ENCODE measurements at regions not wholly inside any gene's neighbourhood (a gene's known extent, or its start where the extent isn't known, plus 50 kb on each side); places are given as distances from the start of the nearest gene placed in this dataset.
"Not testable (repeated sequence)": the region's sequence is repeated elsewhere in the genome, so short reads cannot be mapped to it uniquely, and the experiment has no call there.

- no peak overlapping the region for H3K27ac Mint-ChIP-seq
Observed at GRCh38 chr3:40690749-40691451, 166.1 kb downstream of the ZNF621 start.

GRCh38 chr3:40691452-40691861, 166.7 kb downstream of the ZNF621 start:
- H3K27ac Mint-ChIP-seq, result no peak overlapping the region
- H3K4me1 Mint-ChIP-seq, result no peaks in the 10 kb centered on the region
- CTCF ChIA-PET, result no interaction called here
- H3K4me3 Mint-ChIP-seq, result no peak overlapping the region
- H3K27me3 Mint-ChIP-seq, result peaks cover 15% of the 10 kb centered on the region
- no peaks in the 10 kb centered on the region for H3K9me3 Mint-ChIP-seq
- H3K36me3 Mint-ChIP-seq (ENCODE audit: low read depth), result no peaks in the 10 kb centered on the region
- POLR2A ChIA-PET, result no interaction called here
- DNase-seq, result no peak

More at GRCh38 chr3:40690749-40691451, 166.1 kb downstream of the ZNF621 start:
- DNase-seq, result no peak
- Mint-ChIP-seq H3K4me1 (no peaks in the 10 kb centered on the region), H3K27me3 (peaks cover 19% of the 10 kb centered on the region), H3K4me3 (no peak overlapping the region), H3K36me3 (ENCODE audit: low read depth) (no peaks in the 10 kb centered on the region), H3K9me3 (no peaks in the 10 kb centered on the region)
- ChIA-PET POLR2A (no interaction called here), CTCF (interaction anchor here (0.9 kb wide), 1 partner anchor 24 kb away, joined by 3 read pairs; no protein-coding TSS in a partner anchor)

- DNase-seq, result no peak
- POLR2A ChIA-PET, result interaction anchor here (0.6 kb wide), 1 partner anchor 223 kb away, joined by 4 read pairs; no protein-coding TSS in a partner anchor
- peaks cover 6% of the 10 kb centered on the region for H3K27me3 Mint-ChIP-seq
- H3K4me1 Mint-ChIP-seq, result no peaks in the 10 kb centered on the region
- CTCF ChIA-PET, result interaction anchor here (0.6 to 1.4 kb wide), 2 partner anchors 11 to 98 kb away, joined by 3 to 4 read pairs; no protein-coding TSS in a partner anchor
- no peaks in the 10 kb centered on the region for H3K36me3 Mint-ChIP-seq (ENCODE audit: low read depth)
- no peak overlapping the region for H3K27ac Mint-ChIP-seq
- H3K4me3 Mint-ChIP-seq, result no peak overlapping the region
- H3K9me3 Mint-ChIP-seq, result no peaks in the 10 kb centered on the region
Observed at GRCh38 chr3:40695848-40696247, 171.1 kb downstream of the ZNF621 start.

DNA sequence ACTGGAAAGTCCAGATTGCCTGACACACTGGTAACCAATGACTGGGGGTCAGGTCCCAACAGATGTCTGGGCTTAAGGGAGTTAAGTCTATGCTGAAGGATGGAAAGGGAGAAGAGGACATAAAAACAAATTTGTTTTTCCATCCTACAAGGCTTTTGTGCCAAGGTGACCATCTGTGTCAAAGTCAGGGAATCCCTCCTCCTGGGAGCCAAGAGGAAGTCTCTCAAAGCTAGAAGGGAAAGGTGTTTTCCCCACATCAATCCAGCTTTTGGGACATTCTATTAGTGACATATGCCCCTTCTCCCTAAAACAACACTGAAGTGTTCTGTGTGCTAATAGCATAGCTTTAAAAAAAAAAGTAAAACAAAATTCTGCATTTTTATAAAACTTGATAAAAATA, 173.9 kb downstream of the ZNF621 start:
- H3K36me3 Mint-ChIP-seq (ENCODE audit: low read depth); H3K9me3 Mint-ChIP-seq; H3K27me3 Mint-ChIP-seq; H3K4me3 Mint-ChIP-seq; CTCF ChIA-PET; H3K27ac Mint-ChIP-seq; POLR2A ChIA-PET; H3K4me1 Mint-ChIP-seq; DNase-seq: not testable (repeated sequence)

- CTCF ChIA-PET, result no interaction called here
- H3K4me3 Mint-ChIP-seq, result no peak overlapping the region
- no peaks in the 10 kb centered on the region for H3K9me3 Mint-ChIP-seq
- POLR2A ChIA-PET, result no interaction called here
- H3K27me3 Mint-ChIP-seq, result peaks cover 4% of the 10 kb centered on the region
- H3K36me3 Mint-ChIP-seq (ENCODE audit: low read depth), result no peaks in the 10 kb centered on the region
- H3K27ac Mint-ChIP-seq, result no peak overlapping the region
- no peak for DNase-seq
- no peaks in the 10 kb centered on the region for H3K4me1 Mint-ChIP-seq
Observed at GRCh38 chr3:40701016-40701588, 176.3 kb downstream of the ZNF621 start.

DNA sequence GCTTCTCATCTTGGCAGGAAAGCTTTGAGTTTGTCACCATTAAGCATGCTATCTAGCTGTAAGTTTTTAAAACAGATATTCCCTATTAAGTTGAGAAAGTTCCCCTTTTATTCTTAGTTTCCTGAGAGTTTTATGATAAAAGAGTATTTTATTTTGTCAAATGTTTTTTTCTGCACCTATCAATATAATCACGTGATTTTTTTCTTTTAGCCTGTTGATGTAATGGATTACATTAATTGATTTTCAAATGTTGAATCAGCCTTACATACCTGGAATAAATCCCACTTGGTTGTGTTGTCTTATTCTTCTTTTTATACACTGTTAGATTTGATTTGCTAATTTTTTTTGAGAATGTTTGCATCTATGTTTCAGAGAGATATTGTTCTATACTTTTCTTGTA, 179.5 kb downstream of the ZNF621 start:
- CTCF ChIA-PET, result interaction anchor here (1.5 kb wide), 1 partner anchor 320 kb away, joined by 3 read pairs; no protein-coding TSS in a partner anchor
- POLR2A ChIA-PET, result no interaction called here
- Mint-ChIP-seq H3K4me1 (no peaks in the 10 kb centered on the region), H3K36me3 (ENCODE audit: low read depth) (no peaks in the 10 kb centered on the region), H3K4me3 (no peak overlapping the region), H3K27me3 (peaks cover 9% of the 10 kb centered on the region), H3K9me3 (no peaks in the 10 kb centered on the region), H3K27ac (no peak overlapping the region)
- no peak for DNase-seq

GRCh38 chr3:40705663-40706062, 180.9 kb downstream of the ZNF621 start:
- ChIA-PET POLR2A (no interaction called here), CTCF (no interaction called here)
- no peaks in the 10 kb centered on the region for H3K4me1 Mint-ChIP-seq
- no peaks in the 10 kb centered on the region for H3K36me3 Mint-ChIP-seq (ENCODE audit: low read depth)
- no peak for DNase-seq
- H3K27ac Mint-ChIP-seq, result no peak overlapping the region
- H3K4me3 Mint-ChIP-seq, result no peak overlapping the region
- peaks cover 6% of the 10 kb centered on the region for H3K27me3 Mint-ChIP-seq
- H3K9me3 Mint-ChIP-seq, result no peaks in the 10 kb centered on the region

DNA sequence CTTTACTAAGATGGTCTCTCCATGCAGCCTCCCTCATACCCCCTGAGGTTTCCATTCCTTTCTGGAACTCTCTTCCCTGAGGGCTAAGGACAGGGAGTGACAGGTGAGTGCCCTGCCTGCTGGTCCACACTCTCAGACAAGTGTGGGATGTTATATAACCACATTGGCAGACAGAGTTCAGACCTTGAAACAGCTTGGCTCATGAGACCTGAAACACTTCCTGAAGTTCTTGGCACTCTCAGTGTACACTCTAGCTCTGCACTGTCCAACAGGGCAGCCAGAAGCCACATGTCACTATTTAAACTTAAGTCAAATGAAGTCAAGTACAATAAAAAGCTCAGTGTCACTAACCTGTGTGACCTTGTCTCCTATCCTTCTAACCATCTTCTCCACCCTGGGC, 188.5 kb downstream of the ZNF621 start:
- no peaks in the 10 kb centered on the region for H3K9me3 Mint-ChIP-seq
- DNase-seq, result no peak
- peaks cover 7% of the 10 kb centered on the region for H3K4me1 Mint-ChIP-seq
- H3K4me3 Mint-ChIP-seq, result no peak overlapping the region
- peaks cover 9% of the 10 kb centered on the region for H3K27me3 Mint-ChIP-seq
- POLR2A ChIA-PET, result no interaction called here
- no peaks in the 10 kb centered on the region for H3K36me3 Mint-ChIP-seq (ENCODE audit: low read depth)
- CTCF ChIA-PET, result no interaction called here
- H3K27ac Mint-ChIP-seq, result no peak overlapping the region

DNA sequence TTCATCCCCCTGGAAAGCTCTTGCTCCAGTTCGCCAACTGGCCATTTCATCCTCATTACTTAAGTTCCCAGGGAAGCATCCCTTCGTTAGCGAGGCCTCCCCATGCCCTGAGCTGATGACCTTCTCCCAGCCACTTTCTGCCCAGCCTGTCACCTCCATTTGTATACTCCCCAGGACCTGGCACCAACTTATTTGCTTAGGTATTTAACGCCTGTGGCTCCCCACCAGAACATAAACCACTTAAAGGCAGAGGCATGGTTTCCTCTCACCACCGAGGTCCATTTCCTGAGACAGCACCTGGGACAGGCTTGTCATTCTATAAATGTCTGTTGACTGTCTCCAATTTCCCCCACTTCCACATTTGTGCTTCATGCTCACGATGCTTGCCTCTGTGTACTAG, 189.0 kb downstream of the ZNF621 start:
- Mint-ChIP-seq H3K27ac (no peak overlapping the region), H3K4me3 (no peak overlapping the region), H3K27me3 (peaks cover 9% of the 10 kb centered on the region), H3K9me3 (no peaks in the 10 kb centered on the region), H3K4me1 (peaks cover 7% of the 10 kb centered on the region), H3K36me3 (ENCODE audit: low read depth) (no peaks in the 10 kb centered on the region)
- DNase-seq, result peak; percentile 12
- ChIA-PET POLR2A (no interaction called here), CTCF (no interaction called here)

GRCh38 chr3:40714771-40715345, 190.1 kb downstream of the ZNF621 start:
- no peaks in the 10 kb centered on the region for H3K9me3 Mint-ChIP-seq
- H3K27me3 Mint-ChIP-seq, result peaks cover 9% of the 10 kb centered on the region
- ChIA-PET CTCF (no interaction called here), POLR2A (no interaction called here)
- no peak overlapping the region for H3K4me3 Mint-ChIP-seq
- H3K4me1 Mint-ChIP-seq, result peaks cover 7% of the 10 kb centered on the region
- DNase-seq, result no peak
- H3K27ac Mint-ChIP-seq, result no peak overlapping the region
- no peaks in the 10 kb centered on the region for H3K36me3 Mint-ChIP-seq (ENCODE audit: low read depth)

- no peak overlapping the region for H3K4me3 Mint-ChIP-seq
- peaks cover 9% of the 10 kb centered on the region for H3K27me3 Mint-ChIP-seq
- no peaks in the 10 kb centered on the region for H3K9me3 Mint-ChIP-seq
- peaks cover 7% of the 10 kb centered on the region for H3K4me1 Mint-ChIP-seq
- no peaks in the 10 kb centered on the region for H3K36me3 Mint-ChIP-seq (ENCODE audit: low read depth)
- POLR2A ChIA-PET, result no interaction called here
- DNase-seq, result no peak
- no peak overlapping the region for H3K27ac Mint-ChIP-seq
- CTCF ChIA-PET, result no interaction called here
Observed at GRCh38 chr3:40715551-40715950, 190.8 kb downstream of the ZNF621 start.

DNA sequence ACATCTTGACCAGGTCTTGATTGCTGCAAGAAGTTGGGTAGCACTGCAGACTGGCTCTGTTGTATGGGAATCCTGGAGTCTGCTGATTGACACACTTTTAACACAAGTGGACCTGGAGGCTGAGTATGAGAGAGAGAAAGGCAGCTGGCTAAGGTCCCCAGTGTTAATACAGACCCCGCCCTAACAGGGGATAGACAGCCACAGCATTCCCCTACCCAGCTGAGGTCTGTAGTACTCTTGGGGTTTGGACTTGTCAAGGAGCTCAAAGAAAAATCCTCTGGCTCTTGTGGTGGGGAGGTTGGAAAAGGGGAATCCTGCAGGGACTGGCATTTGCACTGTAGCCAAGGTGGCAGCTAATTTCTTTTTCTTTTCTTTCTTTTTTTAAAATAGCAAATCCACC, 192.7 kb downstream of the ZNF621 start:
- Mint-ChIP-seq H3K4me3 (no peak overlapping the region), H3K4me1 (peaks cover 7% of the 10 kb centered on the region), H3K27me3 (peaks cover 7% of the 10 kb centered on the region), H3K27ac (no peak overlapping the region), H3K36me3 (ENCODE audit: low read depth) (no peaks in the 10 kb centered on the region), H3K9me3 (no peaks in the 10 kb centered on the region)
- ChIA-PET CTCF (no interaction called here), POLR2A (no interaction called here)
- DNase-seq, result no peak

DNA sequence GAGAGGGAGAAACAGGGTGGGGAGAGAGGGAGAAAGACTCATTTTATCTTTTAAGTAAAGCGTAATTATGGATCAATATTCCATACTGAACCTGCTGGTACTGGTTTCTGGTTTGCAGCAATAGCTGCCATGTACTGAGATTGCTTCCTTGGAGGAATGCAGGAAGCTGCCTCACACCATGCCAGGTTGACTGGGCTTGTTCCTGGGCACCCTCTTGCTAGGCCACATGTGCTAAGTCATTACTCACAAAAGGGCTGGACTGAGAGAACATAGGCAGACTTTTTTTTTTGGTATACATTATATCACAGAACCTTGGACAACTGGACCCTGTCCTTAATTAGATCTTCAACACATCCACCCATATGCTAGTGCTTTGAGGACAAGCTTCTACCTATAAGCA, 193.4 kb downstream of the ZNF621 start:
- Mint-ChIP-seq H3K9me3 (no peaks in the 10 kb centered on the region), H3K4me1 (peaks cover 7% of the 10 kb centered on the region), H3K36me3 (ENCODE audit: low read depth) (no peaks in the 10 kb centered on the region), H3K27ac (no peak overlapping the region), H3K4me3 (no peak overlapping the region), H3K27me3 (peaks cover 7% of the 10 kb centered on the region)
- no peak for DNase-seq
- ChIA-PET CTCF (no interaction called here), POLR2A (no interaction called here)

GRCh38 chr3:40718681-40719080, 193.9 kb downstream of the ZNF621 start:
- H3K4me1 Mint-ChIP-seq, result peaks cover 4% of the 10 kb centered on the region
- no peaks in the 10 kb centered on the region for H3K36me3 Mint-ChIP-seq (ENCODE audit: low read depth)
- no peak for DNase-seq
- POLR2A ChIA-PET, result no interaction called here
- no peak overlapping the region for H3K4me3 Mint-ChIP-seq
- CTCF ChIA-PET, result no interaction called here
- H3K27me3 Mint-ChIP-seq, result peaks cover 8% of the 10 kb centered on the region
- no peaks in the 10 kb centered on the region for H3K9me3 Mint-ChIP-seq
- no peak overlapping the region for H3K27ac Mint-ChIP-seq
